ENCODE measurements at regions not wholly inside any gene's neighbourhood (a gene's known extent, or its start where the extent isn't known, plus 50 kb on each side); places are given as distances from the start of the nearest gene placed in this dataset.

DNA sequence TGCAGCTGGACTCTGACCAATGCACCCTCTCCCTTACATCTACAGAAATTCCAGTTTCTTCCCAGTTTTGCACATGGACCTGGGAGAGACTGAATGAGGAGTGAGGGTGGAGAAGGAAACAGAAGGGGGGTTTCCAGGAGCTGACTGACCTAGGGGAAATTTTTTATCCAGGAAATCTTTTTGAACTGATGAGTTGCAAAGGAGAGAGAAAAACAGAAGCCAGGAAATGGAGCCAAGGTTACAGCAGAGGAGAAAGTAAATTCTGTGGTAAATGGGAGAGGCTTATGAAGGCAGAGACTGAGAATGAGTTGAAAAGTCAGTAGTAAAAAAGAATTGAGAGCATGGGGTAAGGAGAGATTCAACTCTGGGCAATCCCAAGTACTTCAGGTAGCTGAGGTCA is 192.8 kb downstream of the SMIM20 start:
- TF ChIP-seq, protein P1, sequence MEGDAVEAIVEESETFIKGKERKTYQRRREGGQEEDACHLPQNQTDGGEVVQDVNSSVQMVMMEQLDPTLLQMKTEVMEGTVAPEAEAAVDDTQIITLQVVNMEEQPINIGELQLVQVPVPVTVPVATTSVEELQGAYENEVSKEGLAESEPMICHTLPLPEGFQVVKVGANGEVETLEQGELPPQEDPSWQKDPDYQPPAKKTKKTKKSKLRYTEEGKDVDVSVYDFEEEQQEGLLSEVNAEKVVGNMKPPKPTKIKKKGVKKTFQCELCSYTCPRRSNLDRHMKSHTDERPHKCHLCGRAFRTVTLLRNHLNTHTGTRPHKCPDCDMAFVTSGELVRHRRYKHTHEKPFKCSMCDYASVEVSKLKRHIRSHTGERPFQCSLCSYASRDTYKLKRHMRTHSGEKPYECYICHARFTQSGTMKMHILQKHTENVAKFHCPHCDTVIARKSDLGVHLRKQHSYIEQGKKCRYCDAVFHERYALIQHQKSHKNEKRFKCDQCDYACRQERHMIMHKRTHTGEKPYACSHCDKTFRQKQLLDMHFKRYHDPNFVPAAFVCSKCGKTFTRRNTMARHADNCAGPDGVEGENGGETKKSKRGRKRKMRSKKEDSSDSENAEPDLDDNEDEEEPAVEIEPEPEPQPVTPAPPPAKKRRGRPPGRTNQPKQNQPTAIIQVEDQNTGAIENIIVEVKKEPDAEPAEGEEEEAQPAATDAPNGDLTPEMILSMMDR (IDR thresholded peaks at IDR 0.05; ENCODE audit: insufficient read depth, low read length), result no peak
- no peak for TF ChIP-seq POLR2AphosphoS5 (IDR thresholded peaks at IDR 0.05; ENCODE audit: low read depth)

Data from HL-60 (cell line).